Duodenal mucosa (tissue), 2 donors: ENCODE measurements at regions not wholly inside any gene's neighbourhood (a gene's known extent, or its start where the extent isn't known, plus 50 kb on each side); places are given as distances from the start of the nearest gene placed in this dataset.

Experiments
- H3K27ac ChIP-seq: one replicate; pipeline ENCODE4 v1.7.0; 2013; ENCODE audit warnings: low read depth, low read length
- H3K27me3 ChIP-seq, 2 donors: one replicate each; pipeline ENCODE4 v1.7.0; 2013; ENCODE audit warnings: low read length in 2 of 2, control low read depth in 1 of 2; ENCODE audit not compliant: insufficient read depth in 2 of 2, control insufficient read depth in 1 of 2
- H3K36me3 ChIP-seq, 2 donors: one replicate each; pipeline ENCODE4 v1.7.0; 2013; ENCODE audit warnings: low read length in 2 of 2, control low read depth in 1 of 2; ENCODE audit not compliant: insufficient read depth in 2 of 2, control insufficient read depth in 1 of 2
- H3K4me1 ChIP-seq, 2 donors: one replicate each; pipeline ENCODE4 v1.7.0; 2013; ENCODE audit warnings: low read length in 2 of 2, control low read depth in 1 of 2; ENCODE audit not compliant: insufficient read depth in 2 of 2, control insufficient read depth in 1 of 2
- H3K4me3 ChIP-seq, 2 donors: one replicate each; pipeline ENCODE4 v1.7.0; 2013; ENCODE audit warnings: low read length in 2 of 2, low read depth in 1 of 2
- H3K9ac ChIP-seq, 2 donors: one replicate each; pipeline ENCODE4 v1.7.0; 2013; ENCODE audit warnings: low read length in 2 of 2, low read depth in 1 of 2
- H3K9me3 ChIP-seq, 2 donors: one replicate each; pipeline ENCODE4 v1.7.0; 2013; ENCODE audit warnings: low read length in 2 of 2, control low read depth in 1 of 2; ENCODE audit not compliant: control insufficient read depth in 1 of 2

DNA sequence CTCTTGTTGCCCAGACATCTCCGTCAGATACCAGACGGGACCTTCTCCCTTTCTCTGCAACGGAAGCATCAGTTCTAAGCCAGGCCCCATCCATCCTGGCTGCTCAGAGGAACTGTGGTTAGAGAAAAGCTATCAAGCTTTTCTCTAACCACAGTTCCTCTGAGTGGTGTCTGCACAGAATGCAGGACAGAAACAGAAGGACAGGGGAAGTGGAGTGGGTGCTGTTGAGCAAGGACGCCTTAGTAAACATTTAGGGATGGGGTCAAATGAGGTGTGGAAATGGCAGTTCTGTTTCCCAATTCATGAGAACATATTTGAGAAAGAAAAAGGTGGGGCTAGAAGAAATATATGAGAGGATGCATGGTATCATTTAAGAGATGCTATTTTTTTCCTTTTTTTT lies 283.8 kb downstream of the CRLF2 start:
- peaks cover 10 to 22% of the 10 kb centered on the region in 2 donors for H3K9me3 ChIP-seq
- H3K27ac ChIP-seq = no peak overlapping the region
- H3K36me3 ChIP-seq = no peaks in the 10 kb centered on the region
- no peak overlapping the region for H3K4me3 ChIP-seq
- H3K4me1 ChIP-seq = no peaks in the 10 kb centered on the region
- no peak overlapping the region for H3K9ac ChIP-seq
- H3K27me3 ChIP-seq = no peaks in the 10 kb centered on the region

DNA sequence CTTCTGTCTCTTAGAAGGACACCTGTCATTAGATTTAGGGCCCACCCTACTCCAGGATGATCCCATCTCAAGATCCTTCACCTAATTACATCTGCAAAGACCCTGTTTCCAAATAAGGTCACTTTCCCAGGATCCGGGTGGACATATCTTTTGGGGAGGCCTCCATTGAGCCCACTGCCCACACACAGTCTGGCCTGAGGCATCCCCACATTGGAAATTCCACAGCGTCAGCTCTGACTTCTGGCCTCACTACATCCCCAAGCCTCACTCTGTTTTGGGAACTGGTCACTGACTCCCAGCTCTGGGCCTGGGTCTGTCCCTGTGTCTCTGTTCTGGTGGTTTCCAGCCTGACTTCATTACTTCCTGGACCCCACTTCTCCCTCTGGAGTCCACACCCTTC lies 285.5 kb downstream of the CRLF2 start:
- Histone ChIP-seq H3K27me3 (no peaks in the 10 kb centered on the region), H3K9me3 (peaks cover 10 to 22% of the 10 kb centered on the region in 2 donors), H3K4me3 (no peak overlapping the region), H3K27ac (no peak overlapping the region), H3K9ac (no peak overlapping the region), H3K4me1 (no peaks in the 10 kb centered on the region), H3K36me3 (no peaks in the 10 kb centered on the region)

DNA sequence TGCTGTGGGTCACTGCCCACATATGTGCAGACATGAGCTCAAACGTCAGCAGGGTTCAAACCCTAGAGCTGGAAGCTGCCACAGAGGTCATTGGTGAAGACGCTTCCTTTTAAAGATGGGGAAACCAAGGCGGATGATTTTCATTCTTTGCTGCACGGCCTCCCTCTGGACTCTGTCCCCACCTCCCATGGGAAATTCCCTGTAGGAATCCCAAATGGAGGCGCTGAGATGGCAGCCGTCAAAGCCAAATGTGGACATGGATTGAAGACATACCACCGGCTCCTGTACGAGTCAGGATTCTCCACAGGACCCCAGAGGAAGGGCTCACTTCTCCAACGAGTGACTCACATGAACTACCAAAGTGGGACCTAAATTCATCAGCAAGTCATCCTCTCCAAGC lies 286.4 kb downstream of the CRLF2 start:
- Histone ChIP-seq H3K36me3 (no peaks in the 10 kb centered on the region), H3K9ac (no peak overlapping the region), H3K4me3 (no peak overlapping the region), H3K4me1 (no peaks in the 10 kb centered on the region), H3K27me3 (no peaks in the 10 kb centered on the region), H3K27ac (no peak overlapping the region), H3K9me3 (peaks cover 10 to 19% of the 10 kb centered on the region in 2 donors)

DNA sequence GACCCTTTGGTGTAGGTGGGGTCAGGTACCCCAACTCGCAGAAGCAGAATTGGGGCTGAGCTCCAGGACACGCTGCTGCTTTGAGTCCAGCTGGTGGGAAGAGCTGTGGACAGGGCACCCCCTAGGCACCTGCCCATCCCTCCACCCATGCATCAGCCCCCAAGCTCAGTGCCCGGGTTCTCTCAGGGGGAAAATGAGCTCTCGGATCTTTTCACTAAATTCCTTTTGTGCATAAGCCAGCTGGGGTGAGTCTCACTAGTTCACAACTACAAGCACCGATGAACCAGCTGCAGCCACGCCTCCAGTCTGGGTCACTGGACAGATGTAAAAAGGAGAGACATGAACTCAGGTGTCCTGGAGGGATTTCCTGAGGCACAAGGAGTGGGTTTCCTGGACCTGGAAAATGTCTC lies 286.8 kb downstream of the CRLF2 start:
- Histone ChIP-seq H3K27ac (no peak overlapping the region), H3K36me3 (no peaks in the 10 kb centered on the region), H3K4me1 (no peaks in the 10 kb centered on the region), H3K9ac (no peak overlapping the region), H3K27me3 (no peaks in the 10 kb centered on the region), H3K4me3 (no peak overlapping the region), H3K9me3 (peaks cover 10 to 17% of the 10 kb centered on the region in 2 donors)

DNA sequence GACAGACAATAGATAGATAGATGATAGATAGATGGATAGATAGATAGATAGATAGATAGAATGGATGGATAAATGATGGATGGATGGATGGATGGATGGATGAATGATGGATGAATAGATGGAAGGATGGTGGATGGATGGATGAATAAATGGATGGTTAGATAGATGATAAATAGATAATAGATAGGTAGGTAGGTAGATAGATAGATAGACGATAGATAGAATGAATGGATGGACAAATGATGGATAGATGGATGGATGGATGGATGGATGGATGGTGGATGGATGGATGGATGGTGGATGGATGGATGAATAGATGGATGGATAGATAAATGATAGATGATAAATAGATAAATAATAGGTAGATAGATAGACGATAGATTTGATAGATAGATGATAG lies 287.4 kb downstream of the CRLF2 start:
- no peaks in the 10 kb centered on the region for H3K36me3 ChIP-seq
- H3K4me3 ChIP-seq = no peak overlapping the region
- H3K27me3 ChIP-seq = no peaks in the 10 kb centered on the region
- no peaks in the 10 kb centered on the region for H3K4me1 ChIP-seq
- H3K9me3 ChIP-seq = peaks cover 10 to 17% of the 10 kb centered on the region in 2 donors
- H3K27ac ChIP-seq = no peak overlapping the region
- H3K9ac ChIP-seq = no peak overlapping the region

DNA sequence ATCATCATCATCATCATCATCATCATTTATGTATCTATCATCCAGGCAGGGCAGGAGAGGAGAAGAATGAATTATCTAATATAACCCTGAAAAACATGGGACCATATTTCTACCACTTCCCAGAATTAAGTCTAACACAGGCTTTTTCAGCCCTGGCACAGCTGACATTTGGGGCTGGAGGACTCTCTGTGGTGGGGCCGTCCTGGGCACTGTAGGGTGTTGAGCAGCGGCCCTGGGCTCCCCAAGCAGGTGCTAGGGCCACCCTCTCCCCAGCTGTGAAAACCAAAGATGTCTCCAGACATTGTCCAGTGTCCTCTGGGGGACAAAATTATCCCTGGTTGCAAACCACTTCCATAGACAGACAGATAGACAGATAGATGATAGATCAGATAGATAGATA lies 288.4 kb downstream of the CRLF2 start:
- Histone ChIP-seq H3K4me3 (no peak overlapping the region), H3K9ac (no peak overlapping the region), H3K27me3 (no peaks in the 10 kb centered on the region), H3K4me1 (no peaks in the 10 kb centered on the region), H3K36me3 (no peaks in the 10 kb centered on the region), H3K27ac (no peak overlapping the region), H3K9me3 (peaks cover 10 to 17% of the 10 kb centered on the region in 2 donors)

DNA sequence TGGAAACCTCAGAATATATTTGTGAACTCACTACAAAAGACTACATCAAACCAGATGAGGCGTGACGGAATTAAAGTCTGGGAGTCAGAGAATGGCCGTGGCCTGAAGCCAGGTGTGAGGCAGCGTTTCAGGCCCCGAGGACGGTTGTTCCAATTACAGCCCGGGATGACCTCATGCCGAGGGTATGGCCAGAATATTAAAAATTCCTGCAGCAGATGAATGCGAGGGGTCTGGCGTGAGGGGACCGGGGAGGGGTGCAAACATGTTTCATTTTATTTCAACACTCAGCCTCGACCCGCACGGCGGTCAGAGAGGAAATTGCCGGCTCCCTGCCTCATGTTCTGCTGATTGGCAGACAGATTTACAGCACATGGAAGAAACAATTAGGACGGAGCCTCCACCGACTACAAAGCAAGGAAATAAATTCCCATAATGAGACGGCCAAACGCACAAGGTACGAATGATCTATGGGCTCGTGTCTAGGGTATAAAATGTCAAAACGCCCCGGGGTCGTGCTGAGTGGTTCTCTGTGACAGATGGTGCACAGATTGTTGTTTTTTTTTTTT lies 289.7 kb downstream of the SHOX start:
- H3K4me3 ChIP-seq = no peak overlapping the region
- H3K27me3 ChIP-seq = no peaks in the 10 kb centered on the region

DNA sequence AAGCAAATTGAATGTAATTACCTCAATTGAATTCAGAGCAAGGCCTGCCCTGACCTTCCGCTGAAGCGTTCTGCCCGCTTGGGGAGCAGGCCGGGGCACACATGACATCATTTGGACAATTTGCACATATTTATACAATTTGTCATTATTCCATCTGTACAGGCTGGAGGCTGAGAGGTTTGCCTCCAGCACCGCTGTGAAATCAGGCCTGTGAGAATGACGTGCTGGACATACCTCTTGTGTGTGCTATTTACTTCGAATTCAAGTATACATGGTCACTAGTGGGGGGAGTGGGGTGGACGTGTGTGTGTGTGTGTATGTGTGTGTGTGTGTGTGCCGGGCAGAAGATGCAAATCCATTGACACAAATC lies 285.6 kb downstream of the SHOX start:
- no peak overlapping the region for H3K4me3 ChIP-seq
- peaks cover 3 to 6% of the 10 kb centered on the region in 2 donors for H3K9me3 ChIP-seq
- no peaks in the 10 kb centered on the region for H3K36me3 ChIP-seq
- H3K4me1 ChIP-seq = no peaks in the 10 kb centered on the region
- no peak overlapping the region for H3K27ac ChIP-seq
- H3K27me3 ChIP-seq = no peaks in the 10 kb centered on the region
- H3K9ac ChIP-seq = no peak overlapping the region

More for the DNA sequence above, 289.7 kb downstream of the SHOX start:
- no peaks in the 10 kb centered on the region for H3K4me1 ChIP-seq
- no peaks in the 10 kb centered on the region for H3K36me3 ChIP-seq
- no peak overlapping the region for H3K27ac ChIP-seq
- H3K9ac ChIP-seq = no peak overlapping the region
- H3K9me3 ChIP-seq = peaks cover 4 to 8% of the 10 kb centered on the region in 2 donors

DNA sequence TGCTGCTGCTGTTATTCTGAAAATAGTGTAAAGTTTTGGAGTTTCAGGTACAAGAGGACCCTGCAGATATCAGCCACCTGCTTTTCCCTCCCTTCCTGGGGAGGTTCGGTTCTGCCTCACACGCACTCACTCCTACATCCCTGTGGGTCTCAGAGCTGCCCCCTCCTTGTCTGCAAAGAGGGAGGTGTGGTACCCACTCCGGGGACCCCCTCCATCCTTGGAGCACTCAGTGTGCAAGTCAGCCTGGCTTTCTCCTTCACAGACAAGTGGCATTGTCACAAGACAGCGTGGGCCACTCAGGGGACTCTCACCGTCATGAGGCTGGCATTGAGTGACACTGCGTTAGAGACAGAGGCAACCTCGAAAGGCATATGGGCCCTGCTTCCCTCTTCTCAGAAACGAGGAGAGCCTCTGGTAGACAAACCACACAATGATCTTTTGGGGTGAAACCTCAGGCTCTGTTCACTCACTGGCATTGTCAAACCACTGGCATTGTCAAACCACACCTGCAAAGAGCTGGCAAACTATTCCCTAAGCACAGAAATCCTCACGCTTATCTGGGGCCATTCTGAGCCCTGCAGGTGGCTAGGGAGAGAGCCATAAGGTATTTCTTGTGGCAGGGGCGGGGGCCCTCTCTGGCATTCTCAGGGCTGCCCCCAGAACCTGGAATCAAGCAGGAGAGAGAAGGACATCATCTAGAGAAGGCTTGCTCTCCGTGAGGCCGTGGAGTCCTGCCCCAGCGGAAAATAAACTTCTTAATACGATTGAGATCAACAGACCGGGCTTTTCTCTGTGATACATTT lies 285.0 kb downstream of the SHOX start:
- H3K9me3 ChIP-seq = peaks cover 3 to 6% of the 10 kb centered on the region in 2 donors
- no peak overlapping the region for H3K27ac ChIP-seq
- H3K27me3 ChIP-seq = no peaks in the 10 kb centered on the region
- no peak overlapping the region for H3K4me3 ChIP-seq
- H3K9ac ChIP-seq = no peak overlapping the region
- no peaks in the 10 kb centered on the region for H3K36me3 ChIP-seq
- no peaks in the 10 kb centered on the region for H3K4me1 ChIP-seq

DNA sequence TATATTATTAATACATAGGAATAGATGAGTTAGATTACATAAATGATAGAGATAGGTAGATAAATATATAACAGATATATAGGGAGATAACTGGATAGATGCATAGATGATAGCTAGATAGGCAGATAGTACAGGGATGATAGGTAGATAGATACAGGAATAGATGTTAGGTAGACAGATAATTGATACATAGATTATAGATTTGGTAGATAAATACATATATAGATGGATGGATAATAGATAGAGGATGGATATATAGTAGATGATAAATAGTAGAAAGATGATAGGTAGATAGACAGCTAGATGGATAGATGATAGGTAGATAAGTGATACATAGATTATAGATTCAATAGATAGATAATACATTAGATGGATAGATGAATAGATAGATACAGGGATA lies 283.6 kb downstream of the SHOX start:
- no peaks in the 10 kb centered on the region for H3K36me3 ChIP-seq
- no peak overlapping the region for H3K27ac ChIP-seq
- H3K27me3 ChIP-seq = no peaks in the 10 kb centered on the region
- no peak overlapping the region for H3K4me3 ChIP-seq
- H3K9ac ChIP-seq = no peak overlapping the region
- H3K9me3 ChIP-seq = peaks cover 3 to 6% of the 10 kb centered on the region in 2 donors
- no peaks in the 10 kb centered on the region for H3K4me1 ChIP-seq
